Stimulated activated CD8-positive, alpha-beta memory T cell treated with anti-CD3 and anti-CD28 coated beads, Interleukin-12 subunit alpha, Interleukin-12 subunit beta, amount 100 ng/mL, for 4 hours (primary cell): ENCODE measurements at regions not wholly inside any gene's neighbourhood (a gene's known extent, or its start where the extent isn't known, plus 50 kb on each side); places are given as distances from the start of the nearest gene placed in this dataset.
"Not testable (repeated sequence)": the region's sequence is repeated elsewhere in the genome, so short reads cannot be mapped to it uniquely, and the experiment has no call there.

Experiments
- DNase-seq: peaks from one replicate; pipeline ENCODE4 v3.0.0-alpha.2; 2020; ENCODE audit warnings: low read depth

DNA sequence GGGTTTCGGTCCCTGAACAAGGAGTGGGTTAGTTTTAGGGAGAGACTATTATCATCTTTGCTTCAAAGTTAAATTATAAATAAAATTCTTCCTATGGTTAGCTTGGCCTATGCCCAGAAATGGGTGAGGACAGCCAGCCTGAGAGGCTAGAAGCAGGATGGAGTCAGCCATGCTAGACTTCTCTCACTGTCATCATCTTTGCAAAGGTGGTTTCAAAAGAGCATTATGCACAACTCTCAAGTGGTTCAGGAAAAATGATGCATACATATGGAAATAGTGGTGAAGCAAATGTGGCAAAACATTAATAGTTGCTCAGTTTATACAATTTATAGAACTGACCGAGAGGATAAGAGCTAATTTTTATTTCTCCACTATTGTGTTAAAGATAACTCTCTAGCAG is 124.3 kb upstream of the FOXN2 start:
- no peak for DNase-seq

DNA sequence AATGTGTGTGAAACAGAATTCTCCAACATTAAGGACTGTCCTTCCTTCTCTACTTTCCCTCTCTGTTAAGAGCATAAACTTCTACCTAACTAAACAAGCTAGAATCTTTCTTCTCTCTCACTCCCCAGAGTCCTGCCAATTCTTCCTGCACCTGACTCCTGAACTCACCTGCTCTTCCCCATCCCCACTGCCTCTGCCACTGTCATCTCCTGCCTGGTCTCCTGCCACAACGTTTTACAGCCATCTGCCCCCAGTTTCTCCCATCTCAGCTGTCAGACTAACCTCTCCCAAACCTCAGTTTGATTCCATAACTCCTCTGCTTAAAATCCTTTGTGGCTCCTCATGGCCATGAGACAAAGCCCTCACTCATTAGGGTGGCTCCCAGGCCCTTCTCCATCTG is 119.8 kb upstream of the FOXN2 start:
- no peak for DNase-seq

DNA sequence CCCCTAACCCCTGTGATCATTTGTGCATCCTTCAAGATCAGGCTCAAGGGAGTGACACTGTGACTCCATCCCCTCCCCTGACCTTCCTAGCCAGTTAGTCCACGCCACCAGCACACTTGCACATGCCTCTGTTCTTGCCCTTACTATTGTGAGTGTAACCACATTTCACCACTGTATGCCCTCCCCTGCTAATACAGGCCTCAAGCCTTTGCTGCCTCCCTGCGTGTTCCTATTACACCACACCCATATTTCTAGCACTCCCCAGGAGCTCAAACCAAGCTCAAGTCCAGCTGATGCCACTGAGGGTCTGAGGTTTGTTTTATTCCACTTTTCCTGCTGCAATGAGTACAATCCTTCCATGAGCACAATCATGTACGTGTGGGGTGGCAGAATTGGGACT is 119.3 kb upstream of the FOXN2 start:
- no peak for DNase-seq

DNA sequence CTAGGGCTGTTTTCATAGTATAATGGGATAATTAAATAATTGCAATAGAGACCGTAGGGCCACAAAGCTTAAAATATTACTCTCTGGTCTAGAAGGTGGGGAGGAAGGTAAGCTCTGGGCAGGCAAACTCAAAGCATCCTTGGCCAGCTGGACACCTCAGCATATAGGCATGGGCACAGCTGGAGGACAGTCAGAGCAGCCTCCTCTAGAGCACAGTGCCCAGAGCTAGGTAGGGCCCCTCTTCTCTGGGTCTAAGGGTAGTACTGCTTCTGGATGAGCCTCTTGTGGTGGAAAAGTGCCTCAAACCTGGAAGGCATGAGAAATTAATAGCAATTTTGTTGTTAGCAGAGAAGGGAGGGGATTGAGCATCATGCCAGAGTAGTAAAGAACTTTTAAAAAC is 116.9 kb upstream of the FOXN2 start:
- DNase-seq: no peak

DNA sequence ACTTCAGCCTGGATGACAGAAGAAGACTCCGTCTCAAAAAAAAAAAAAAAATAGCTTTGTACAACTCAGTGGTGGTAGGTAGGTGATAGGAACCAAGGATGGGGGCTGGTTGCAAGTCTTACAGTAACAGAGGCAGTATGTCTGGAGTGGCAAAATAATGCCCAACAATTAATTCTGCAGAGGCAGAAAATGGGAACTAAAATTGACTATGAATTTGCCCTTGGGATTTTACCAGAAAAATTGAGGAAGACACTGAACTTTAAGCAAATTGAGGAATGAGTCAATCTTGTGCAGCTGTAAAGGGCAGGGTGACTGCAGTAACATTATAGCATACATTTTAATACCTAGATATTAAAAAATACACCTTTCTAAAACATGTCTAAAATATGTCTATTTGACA is 116.1 kb upstream of the FOXN2 start:
- no peak for DNase-seq

DNA sequence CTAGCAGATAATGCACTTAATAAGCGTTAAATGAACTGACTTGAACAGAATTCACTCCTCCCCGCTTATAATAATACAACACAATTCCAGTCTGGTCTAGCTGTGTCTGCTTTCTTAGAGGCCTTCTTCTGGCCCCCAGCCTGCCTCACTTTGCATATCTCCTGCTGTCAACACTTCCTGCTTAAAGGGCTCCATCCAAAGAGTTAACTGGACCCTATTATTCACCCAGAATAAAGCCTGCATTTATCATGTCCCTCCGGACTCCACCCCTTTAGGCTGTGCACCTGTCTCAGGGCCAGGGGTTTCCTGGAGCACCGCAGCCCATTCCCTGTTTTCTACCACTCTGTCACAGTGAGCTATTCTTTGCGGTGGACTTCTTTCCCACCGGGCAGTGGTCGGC is 115.4 kb upstream of the FOXN2 start:
- no peak for DNase-seq

DNA sequence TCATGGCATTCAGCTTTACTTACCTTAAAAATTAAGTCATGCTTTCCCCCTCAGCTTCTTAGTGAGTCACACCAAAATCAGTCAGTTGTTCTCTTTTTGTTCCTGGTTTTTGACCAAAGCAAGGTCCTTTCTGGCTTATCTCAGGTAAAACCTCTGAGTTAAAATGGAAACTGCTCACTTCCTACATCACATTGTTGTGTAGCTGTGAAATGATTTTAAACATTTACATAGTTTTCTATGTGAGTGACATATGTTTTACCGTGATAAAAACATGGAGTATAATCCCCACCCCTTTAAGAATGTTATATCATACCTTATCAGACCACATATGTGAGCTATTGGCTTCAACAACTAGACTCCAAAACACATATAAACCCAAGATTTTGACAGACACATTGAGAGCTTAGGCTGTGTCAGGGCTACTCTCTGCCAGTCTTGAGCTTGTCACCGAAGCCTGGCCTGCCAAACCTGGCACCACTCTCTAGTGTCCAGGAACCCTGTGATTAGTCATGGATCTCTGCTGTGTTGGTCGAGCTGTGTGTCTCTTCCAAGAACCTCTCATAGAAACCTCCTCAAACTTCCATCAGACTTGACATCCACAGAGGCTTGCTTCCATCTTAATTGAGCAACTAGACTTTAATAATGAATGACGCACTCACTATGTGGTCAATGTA is 113.7 kb upstream of the FOXN2 start:
- DNase-seq: no peak

DNA sequence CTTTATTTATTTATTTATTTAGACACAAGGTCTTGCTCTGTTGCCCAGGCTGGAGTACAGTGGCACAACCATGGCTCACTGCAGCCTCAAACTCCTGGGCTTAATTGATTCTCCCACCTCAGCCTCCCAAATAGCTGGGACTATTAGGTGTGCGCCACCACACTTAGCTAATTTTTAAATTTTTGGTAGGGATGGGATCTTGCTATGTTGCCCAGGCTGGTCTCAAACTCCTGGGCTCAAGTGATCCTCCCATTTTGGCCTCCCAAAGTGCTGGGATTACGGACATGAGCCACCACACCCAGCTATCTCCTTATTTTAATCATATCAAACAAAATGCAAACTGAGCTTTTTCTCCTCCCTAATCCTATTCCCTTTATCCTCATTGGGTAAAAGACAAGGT is 113.0 kb upstream of the FOXN2 start:
- not testable (repeated sequence) for DNase-seq

DNA sequence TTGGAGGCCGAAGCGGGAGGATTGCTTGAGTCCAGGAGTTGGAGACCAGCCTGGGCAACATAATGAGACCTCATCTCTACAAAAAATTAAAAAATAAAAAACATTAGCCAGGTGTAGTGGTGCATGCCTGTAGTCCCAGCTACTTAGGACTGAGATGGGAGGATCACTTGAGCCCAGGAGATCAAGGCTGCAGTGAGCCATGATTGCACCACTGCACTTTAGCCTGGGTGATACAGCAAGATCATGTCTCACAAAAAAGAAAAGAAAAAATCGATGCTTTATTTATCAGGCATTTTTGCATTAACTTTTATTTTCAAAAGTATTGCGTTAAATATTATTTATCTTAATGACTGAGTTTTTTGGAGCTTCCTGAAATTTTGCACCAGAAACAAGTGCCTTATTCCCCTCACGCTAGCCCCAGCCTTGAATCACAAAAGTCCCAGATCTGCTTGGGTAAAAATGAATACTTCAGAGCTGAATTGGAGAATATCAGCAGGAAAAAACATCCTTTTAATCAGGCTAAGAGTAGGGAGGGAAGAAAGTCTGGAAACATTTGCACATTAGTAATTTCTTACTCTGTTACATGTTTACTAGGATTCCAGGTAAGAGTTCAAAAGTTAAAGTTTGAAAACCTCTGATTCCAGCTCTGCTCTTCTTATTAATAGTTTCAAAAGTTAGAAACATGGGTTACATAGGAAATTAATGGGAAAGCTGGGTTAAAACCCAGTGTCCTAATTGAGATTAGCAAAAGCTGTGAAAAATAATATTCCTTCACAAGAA is 111.4 kb upstream of the FOXN2 start:
- DNase-seq: no peak

DNA sequence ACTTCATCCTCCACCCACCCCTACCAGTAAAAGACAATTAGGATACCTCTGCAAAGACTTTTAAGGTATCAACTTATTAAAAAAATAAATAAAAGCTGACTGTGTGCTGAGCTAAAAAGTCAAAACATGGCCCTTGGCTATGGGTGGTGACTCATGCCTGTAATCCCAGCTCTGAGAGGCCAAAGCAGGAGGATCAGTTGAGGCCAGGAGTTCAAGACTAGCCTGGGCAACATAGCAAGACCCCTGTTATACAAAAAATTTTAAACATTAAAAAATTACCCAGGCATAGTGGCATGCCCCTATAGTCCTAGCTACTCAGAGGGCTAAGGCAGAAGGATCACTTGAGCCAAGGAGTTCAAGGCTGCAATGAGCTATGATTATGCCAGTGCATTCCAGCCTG is 110.8 kb upstream of the FOXN2 start:
- DNase-seq: no peak

DNA sequence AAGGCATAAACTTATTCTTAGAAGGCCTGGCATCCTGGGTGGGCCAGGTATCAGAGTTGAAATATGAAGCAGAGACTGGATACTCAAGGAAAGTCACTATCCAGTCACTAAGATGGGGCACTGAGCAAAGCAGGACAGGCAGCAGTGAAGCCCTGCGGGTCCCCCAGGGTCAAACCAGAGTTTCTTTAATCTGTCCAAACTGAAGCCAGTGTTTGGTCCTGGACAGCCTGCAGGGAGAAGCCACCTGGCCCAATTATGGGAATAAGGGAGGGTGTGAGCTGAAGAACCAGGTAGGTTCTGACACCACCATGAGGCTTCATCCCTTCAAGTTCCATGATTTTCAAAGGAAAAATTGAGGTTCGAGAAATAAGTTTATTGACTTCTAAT is 109.7 kb upstream of the FOXN2 start:
- no peak for DNase-seq

DNA sequence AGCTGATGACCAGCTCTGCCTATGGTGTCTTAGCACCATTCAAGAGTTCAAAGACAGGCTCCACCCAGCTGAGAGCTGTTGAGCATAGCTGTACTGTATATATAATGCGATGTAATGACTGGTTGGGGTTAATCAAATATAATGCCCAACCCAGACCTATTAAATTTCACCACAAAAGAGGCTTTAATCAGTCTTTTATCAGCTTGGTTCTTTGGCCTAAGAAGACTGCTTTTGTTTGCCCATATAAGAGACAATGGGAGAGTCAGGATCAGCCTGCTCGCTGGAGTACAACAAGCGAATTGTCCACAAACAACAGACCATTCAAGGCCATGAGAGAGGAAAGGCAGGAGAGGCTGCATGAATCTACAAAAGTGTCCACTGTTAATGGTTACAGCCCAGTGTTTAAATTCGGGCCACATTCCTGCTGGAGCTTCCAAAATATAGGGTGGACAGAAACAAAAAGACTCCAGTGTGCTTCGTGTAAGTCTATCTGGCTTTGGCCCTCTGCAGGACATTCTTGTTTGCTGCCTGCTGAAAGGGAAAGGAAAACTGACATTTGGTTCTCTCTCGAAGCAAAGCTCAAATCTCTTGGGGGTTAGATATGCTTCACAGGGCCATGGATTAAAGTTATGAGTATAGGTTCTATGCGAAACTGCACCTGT is 109.2 kb upstream of the FOXN2 start:
- DNase-seq: no peak

DNA sequence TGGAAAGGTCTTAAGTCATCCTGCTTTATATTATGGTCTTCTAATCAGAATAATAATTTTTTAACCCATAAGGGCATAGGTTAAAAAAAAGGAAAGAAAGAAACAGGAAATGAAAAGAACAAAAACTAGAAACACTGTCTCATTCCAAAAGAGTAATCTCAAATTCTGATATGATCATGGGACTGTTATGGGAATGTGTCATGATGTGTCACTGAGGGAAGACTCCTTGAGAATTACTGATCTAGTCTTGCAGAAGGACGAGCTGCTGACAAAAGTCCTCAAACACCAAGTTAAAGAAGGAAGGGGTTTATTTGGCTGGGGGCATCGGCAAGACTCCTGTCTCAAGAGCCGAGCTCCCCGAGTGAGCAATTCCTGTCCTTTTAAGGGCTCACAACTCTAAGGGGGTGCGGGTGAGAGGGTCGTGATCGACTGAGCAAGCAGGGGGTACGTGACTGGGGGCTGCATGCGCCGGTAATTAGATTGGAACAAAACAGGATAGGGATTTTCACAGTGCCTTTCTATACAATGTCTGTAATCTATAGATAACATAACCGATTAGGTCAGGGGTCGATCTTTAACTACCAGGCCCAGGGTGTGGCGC is 108.3 kb upstream of the FOXN2 start:
- not testable (repeated sequence) for DNase-seq

DNA sequence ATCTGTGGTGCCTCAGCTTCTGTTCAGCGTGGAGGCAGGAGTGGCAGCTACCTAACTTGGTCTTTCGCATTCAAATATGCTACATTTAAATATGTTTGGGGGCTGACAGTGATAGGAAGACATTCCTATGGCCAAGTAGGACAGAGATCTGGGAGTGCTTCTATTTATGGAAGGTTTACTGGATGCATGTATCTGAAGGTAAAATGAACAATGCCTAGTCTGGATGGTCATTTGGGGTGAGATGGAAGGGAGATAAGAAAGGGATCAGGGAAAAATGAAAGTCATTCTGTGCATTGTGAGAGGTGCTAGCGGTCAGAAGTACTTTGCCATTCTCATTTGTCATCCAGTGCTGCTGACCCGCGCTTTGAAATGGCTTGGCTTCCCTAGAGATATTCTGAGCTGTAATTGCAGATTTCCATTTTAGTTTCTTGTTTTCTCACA is 107.3 kb upstream of the FOXN2 start:
- DNase-seq: no peak

DNA sequence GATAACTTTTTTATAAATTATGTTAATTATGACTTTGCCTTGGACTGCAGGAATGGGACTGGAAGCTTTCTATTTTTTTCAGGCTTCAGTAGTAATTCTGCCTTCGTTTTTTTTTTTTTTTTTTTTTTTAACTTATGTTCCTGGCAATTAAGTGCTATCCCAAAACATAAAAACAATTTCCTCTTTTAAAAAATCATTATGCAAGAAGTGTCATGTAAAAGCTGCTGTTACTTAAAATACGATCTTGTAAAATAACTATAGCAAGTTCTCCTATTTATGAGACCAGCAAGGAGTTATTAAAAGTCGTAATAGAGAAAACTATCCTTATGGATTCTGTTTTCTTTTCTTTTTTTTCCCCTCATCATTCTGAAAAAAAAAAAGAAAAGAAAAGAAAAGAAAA is 106.6 kb upstream of the FOXN2 start:
- no peak for DNase-seq

DNA sequence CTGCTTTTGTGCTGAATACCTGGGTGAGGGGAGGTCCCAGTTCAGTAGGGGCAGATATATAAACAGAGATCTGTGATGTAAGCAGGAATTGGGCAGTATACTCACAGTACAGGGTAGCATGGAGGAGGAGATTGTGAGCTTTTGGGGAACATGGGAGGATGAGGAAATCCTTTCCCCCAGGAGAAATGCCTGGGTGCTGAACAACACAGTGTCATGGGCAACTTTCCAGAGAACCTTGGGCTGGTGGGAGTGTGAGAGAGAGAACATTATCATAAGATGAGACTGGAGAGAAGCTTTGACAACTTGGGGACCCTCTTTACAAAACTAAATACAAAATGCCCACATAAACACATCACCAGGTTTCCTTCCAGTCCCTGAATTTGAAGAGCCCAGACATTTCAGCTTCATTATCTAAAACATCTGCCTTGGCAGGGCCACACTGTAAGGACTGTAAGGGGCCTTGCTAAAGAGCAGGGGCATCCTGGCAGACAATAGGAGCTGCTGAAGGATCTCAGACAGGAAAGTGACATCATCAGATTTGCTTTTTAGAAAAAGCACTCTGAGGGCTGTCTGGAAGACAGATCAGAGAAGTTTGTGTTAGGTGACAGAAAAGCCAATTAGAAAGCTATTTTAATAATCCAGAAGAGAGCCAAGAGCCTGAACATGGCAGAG is 105.1 kb upstream of the FOXN2 start:
- DNase-seq: no peak

DNA sequence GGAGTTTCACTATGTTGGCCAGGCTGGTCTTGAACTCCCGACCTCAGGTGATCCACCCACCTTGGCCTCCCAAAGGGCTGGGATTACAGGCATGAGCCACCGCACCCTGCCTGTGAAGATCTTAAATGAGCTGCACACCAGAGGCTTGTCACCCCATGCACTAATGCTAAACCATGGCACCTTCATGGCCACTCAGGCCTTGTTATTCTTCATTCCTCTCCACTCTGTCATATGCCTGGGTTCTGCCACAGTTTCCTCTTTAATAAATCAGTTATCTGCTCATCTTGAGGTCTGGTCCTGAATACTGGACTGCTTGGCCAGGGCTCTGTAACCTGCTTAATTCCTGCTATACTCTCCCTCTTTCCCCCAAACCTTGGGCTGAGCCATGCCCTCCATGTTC is 104.3 kb upstream of the FOXN2 start:
- no peak for DNase-seq

DNA sequence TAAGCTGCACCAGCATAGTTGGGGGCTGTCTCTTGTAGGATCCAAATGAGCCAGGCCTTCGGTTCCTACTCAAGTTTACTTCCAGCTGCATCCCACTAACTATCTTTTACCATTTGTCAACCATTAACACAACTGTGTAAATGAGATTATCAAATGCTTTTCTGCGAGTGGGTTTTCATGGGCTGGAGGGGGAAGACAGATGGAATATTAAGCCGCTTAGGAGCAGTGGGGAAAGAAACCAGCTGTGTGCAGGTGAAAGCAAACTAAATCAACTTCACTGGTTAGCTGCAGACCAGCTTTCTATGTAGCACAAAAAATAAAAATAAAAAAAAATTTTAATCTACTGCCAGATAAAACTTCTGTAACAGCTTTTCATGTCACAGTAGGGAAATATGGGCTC is 100.8 kb upstream of the FOXN2 start:
- no peak for DNase-seq

DNA sequence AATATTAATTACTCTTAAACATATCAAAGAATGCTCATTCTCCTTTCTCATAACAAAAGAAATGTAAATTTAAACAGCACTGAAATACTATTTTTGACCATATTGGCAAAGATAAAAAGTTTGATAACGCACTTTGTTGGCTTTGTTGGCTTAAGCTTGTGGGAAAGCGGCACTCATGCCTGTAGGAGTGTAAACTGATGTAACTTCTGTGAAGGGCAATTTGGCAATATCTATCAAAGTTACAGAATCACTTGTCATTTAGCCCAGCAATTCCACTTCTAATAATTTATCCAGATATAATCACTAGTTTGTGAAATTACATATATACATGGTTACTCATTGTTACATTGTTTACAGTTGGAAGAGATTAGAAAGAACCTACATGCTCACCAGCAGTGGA is 96.3 kb upstream of the FOXN2 start:
- no peak for DNase-seq

DNA sequence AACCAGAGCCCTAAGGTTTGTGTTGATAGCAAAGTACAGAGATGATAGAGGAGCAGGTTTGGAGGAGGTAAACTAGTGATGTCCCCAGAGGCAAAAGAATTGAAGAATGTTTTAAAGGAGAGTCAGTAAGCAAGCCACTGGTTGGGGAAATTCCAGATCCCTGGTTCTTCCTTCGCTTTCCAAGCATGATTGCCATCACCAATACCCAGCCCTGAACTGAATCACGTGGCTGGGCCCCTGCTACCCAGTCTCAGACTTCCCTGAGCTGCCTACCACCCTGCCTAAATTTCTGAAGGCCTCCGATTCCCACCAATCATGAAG is 95.3 kb upstream of the FOXN2 start:
- no peak for DNase-seq

DNA sequence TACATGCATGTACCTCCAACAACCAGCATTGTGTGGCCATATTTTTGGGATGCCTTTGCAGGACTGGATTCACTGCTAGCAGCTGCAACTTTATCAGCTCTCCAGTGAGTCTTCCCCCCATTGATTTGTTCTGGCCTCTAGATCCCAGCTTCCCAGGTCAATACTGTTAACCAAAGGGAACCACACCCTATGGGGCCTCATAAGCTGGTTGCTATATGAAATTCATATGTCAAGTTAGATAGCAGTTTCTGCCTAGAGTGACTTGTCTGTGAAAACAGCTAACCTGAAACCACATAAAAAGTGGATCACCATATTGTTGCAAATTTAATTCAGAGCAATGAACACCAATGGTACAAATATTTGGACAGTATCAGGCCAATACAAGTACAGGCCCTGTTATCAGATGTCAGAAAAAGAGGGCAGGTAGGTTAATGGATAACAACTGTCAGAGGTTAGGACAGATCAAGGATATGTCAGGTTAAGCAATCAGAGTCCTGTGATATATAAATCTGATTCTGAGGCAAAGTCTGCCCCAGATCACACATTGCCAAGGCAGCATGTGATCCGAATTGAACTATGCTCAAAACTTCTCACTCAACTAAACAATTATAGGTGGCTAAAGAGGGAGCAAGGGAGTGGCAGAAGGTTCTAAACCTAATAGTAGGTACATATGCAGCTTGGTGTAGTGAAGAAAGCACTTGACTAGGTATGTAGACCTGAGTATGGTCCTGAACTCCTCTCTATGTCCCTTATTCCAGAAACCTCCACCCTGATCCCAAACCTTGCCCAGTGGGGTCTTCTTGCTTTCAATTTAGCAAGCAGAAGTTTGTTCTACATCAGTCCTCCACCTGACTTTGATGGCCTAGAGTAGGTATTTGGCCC is 94.7 kb upstream of the FOXN2 start:
- DNase-seq: no peak

DNA sequence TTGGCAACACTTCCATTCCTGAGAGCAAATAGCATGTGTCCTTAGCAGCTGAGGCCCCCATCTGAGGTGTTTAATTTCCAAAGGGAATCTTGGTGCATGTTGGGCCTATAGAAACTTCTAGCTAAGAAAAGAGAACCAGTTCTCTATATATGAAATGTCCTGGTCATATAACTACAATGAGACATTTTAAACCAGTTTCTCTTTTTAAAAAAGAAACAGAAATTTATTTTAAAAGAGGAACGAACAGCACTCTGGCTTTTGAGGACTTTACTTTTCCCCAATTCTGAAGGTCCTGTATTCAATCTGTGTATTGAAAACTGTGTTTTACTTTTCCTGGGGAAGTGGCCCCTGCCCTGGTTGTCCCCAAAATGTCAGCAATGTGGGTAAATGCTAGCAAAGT is 94.0 kb upstream of the FOXN2 start:
- no peak for DNase-seq
